MG63 (cell line): ENCODE measurements at regions not wholly inside any gene's neighbourhood (a gene's known extent, or its start where the extent isn't known, plus 50 kb on each side); places are given as distances from the start of the nearest gene placed in this dataset.
A peak's percentile ranks its signal among the peaks of the same experiment; 100 is the strongest.

Source experiments
- DNase-seq: peaks from one replicate; pipeline ENCODE4 v3.0.0-alpha.2; 2020
- H3K27me3 ChIP-seq: fragments of 250-450 bp; sonication (Bioruptor Pico); 2 replicates; pipeline ENCODE4 v1.5.1; 2020; ENCODE audit warnings: mild to moderate bottlenecking, moderate library complexity
- H3K36me3 ChIP-seq: fragments of 250-450 bp; sonication (Bioruptor Pico); 2 replicates; pipeline ENCODE4 v1.5.1; 2020; ENCODE audit warnings: mild to moderate bottlenecking, moderate library complexity
- H3K4me3 ChIP-seq: fragments of 250-450 bp; sonication (Bioruptor Pico); 2 replicates; pipeline ENCODE4 v1.5.1; 2020; ENCODE audit warnings: mild to moderate bottlenecking, moderate library complexity
- H3K9me3 ChIP-seq: fragments of 250-450 bp; sonication (Bioruptor Pico); 2 replicates; pipeline ENCODE4 v1.5.1; 2020; ENCODE audit warnings: mild to moderate bottlenecking, moderate library complexity

- Histone ChIP-seq H3K9me3 (0 out of 2 replicates have a peak, but pooled peaks cover 2% of the 10 kb centered on the region), H3K36me3 (no peaks in the 10 kb centered on the region), H3K27me3 (no peaks in the 10 kb centered on the region), H3K4me3 (no peak overlapping the region)
- no peak for DNase-seq
Measured at GRCh38 chr22:22082229-22082835, 99.7 kb upstream of the TOP3B start.

- Histone ChIP-seq H3K27me3 (no peaks in the 10 kb centered on the region), H3K9me3 (0 out of 2 replicates have a peak, but pooled peaks cover 2% of the 10 kb centered on the region), H3K36me3 (no peaks in the 10 kb centered on the region), H3K4me3 (no peak overlapping the region)
- peak; percentile 59 for DNase-seq
Measured at GRCh38 chr22:22080270-22080669, 97.7 kb upstream of the TOP3B start.

- no peak for DNase-seq
- no peaks in the 10 kb centered on the region for H3K27me3 ChIP-seq
Measured at GRCh38 chr22:22079404-22080148, 97.0 kb upstream of the TOP3B start.

GRCh38 chr22:22078329-22078728 lies 95.7 kb upstream of the TOP3B start:
- Histone ChIP-seq H3K4me3 (no peak overlapping the region), H3K27me3 (no peaks in the 10 kb centered on the region), H3K36me3 (no peaks in the 10 kb centered on the region), H3K9me3 (no peaks in the 10 kb centered on the region)
- no peak for DNase-seq

More at GRCh38 chr22:22079404-22080148, 97.0 kb upstream of the TOP3B start:
- Histone ChIP-seq H3K9me3 (0 out of 2 replicates have a peak, but pooled peaks cover under 1% of the 10 kb centered on the region), H3K4me3 (no peak overlapping the region), H3K36me3 (no peaks in the 10 kb centered on the region)

- peak; percentile 73 for DNase-seq
- Histone ChIP-seq H3K27me3 (no peaks in the 10 kb centered on the region), H3K4me3 (no peak overlapping the region), H3K36me3 (no peaks in the 10 kb centered on the region), H3K9me3 (no peaks in the 10 kb centered on the region)
Measured at GRCh38 chr22:22076932-22077703, 94.5 kb upstream of the TOP3B start.

GRCh38 chr22:22076361-22076760 lies 93.8 kb upstream of the TOP3B start:
- Histone ChIP-seq H3K27me3 (no peaks in the 10 kb centered on the region), H3K36me3 (no peaks in the 10 kb centered on the region), H3K4me3 (no peak overlapping the region), H3K9me3 (no peaks in the 10 kb centered on the region)
- peak; percentile 83 for DNase-seq

GRCh38 chr22:22075382-22076163 lies 93.0 kb upstream of the TOP3B start:
- H3K4me3 ChIP-seq: no peak overlapping the region
- H3K9me3 ChIP-seq: no peaks in the 10 kb centered on the region
- no peaks in the 10 kb centered on the region for H3K27me3 ChIP-seq
- no peaks in the 10 kb centered on the region for H3K36me3 ChIP-seq
- DNase-seq: no peak

- Histone ChIP-seq H3K36me3 (no peaks in the 10 kb centered on the region), H3K4me3 (no peak overlapping the region), H3K9me3 (no peaks in the 10 kb centered on the region), H3K27me3 (no peaks in the 10 kb centered on the region)
- peak; percentile 96 for DNase-seq
Measured at GRCh38 chr22:22074634-22075381, 92.2 kb upstream of the TOP3B start.

GRCh38 chr22:22073769-22074561 lies 91.4 kb upstream of the TOP3B start:
- no peak for DNase-seq
- Histone ChIP-seq H3K36me3 (no peaks in the 10 kb centered on the region), H3K27me3 (no peaks in the 10 kb centered on the region), H3K9me3 (no peaks in the 10 kb centered on the region), H3K4me3 (no peak overlapping the region)

- H3K36me3 ChIP-seq: no peaks in the 10 kb centered on the region
- H3K4me3 ChIP-seq: no peak overlapping the region
- no peaks in the 10 kb centered on the region for H3K27me3 ChIP-seq
- DNase-seq: no peak
- H3K9me3 ChIP-seq: no peaks in the 10 kb centered on the region
Measured at GRCh38 chr22:22072169-22072836, 89.7 kb upstream of the TOP3B start.

- Histone ChIP-seq H3K27me3 (no peaks in the 10 kb centered on the region), H3K36me3 (no peaks in the 10 kb centered on the region), H3K9me3 (no peaks in the 10 kb centered on the region), H3K4me3 (no peak overlapping the region)
- no peak for DNase-seq
Measured at GRCh38 chr22:22071455-22071854, 88.9 kb upstream of the TOP3B start.

GRCh38 chr22:22070371-22070824 lies 87.8 kb upstream of the TOP3B start:
- Histone ChIP-seq H3K36me3 (no peaks in the 10 kb centered on the region), H3K9me3 (no peaks in the 10 kb centered on the region), H3K4me3 (no peak overlapping the region), H3K27me3 (no peaks in the 10 kb centered on the region)
- DNase-seq: no peak

GRCh38 chr22:22069450-22070370 lies 87.1 kb upstream of the TOP3B start:
- DNase-seq: no peak
- no peaks in the 10 kb centered on the region for H3K36me3 ChIP-seq
- H3K4me3 ChIP-seq: no peak overlapping the region
- H3K27me3 ChIP-seq: no peaks in the 10 kb centered on the region
- no peaks in the 10 kb centered on the region for H3K9me3 ChIP-seq

GRCh38 chr22:22068657-22069056 lies 86.1 kb upstream of the TOP3B start:
- Histone ChIP-seq H3K9me3 (no peaks in the 10 kb centered on the region), H3K27me3 (no peaks in the 10 kb centered on the region), H3K4me3 (no peak overlapping the region), H3K36me3 (no peaks in the 10 kb centered on the region)
- DNase-seq: no peak
